H1 (cell line): ENCODE measurements at regions not wholly inside any gene's neighbourhood (a gene's known extent, or its start where the extent isn't known, plus 50 kb on each side); places are given as distances from the start of the nearest gene placed in this dataset.

Experiments used
- CTCF ChIA-PET: fragments of 300-600 bp; sonication (Branson Sonifier 250); formaldehyde crosslinking; loops from one replicate; lab custom pipeline; 2021; ENCODE audit not compliant: partially characterized antibody; lab: Charles Lee
- POLR2A ChIA-PET: fragments of 300-600 bp; sonication (Branson Sonifier 250); formaldehyde crosslinking; loops from one replicate; lab custom pipeline; 2021; ENCODE audit warnings: inconsistent platforms; ENCODE audit not compliant: partially characterized antibody; lab: Charles Lee
- DNase-seq, 2 experiments: peaks; one replicate each; pipeline versions ENCODE4 v3.0.0 to v3.0.0-alpha.2; 2010 to 2022; ENCODE audit warnings: low spot score in 2 of 2, low read depth in 1 of 2, mixed read lengths in 1 of 2
- FAIRE-seq: peaks from 2 replicates; lab custom pipeline; 2011; peaks lifted over from hg19 to GRCh38; lab: Jason Lieb, UNC
- H2AFZ ChIP-seq: 2 replicates; pipeline ENCODE4 v1.8.1; 2012; ENCODE audit warnings: low read length, inconsistent platforms
- H2AK5ac ChIP-seq: 2 replicates; pipeline ENCODE4 v1.6.1; 2013; ENCODE audit warnings: low read depth, low read length
- H2BK120ac ChIP-seq: replicated peaks from 2 replicates; pipeline ENCODE3; 2013; ENCODE audit warnings: low read depth, low read length, inconsistent platforms
- H2BK12ac ChIP-seq: 2 replicates; pipeline ENCODE4 v1.6.1; 2013; ENCODE audit warnings: low read depth, low read length
- H2BK15ac ChIP-seq: 2 replicates; pipeline ENCODE4 v1.6.1; 2013; ENCODE audit warnings: low read length
- H2BK20ac ChIP-seq: 2 replicates; pipeline ENCODE4 v1.6.1; 2013; ENCODE audit warnings: low read length
- H2BK5ac ChIP-seq: 2 replicates; pipeline ENCODE4 v1.6.1; 2013; ENCODE audit warnings: low read depth, low read length
- H3K14ac ChIP-seq: 2 replicates; pipeline ENCODE4 v1.6.1; 2013; ENCODE audit warnings: inconsistent platforms; ENCODE audit not compliant: insufficient read length
- H3K18ac ChIP-seq: 2 replicates; pipeline ENCODE4 v1.6.1; 2013; ENCODE audit warnings: low read length; ENCODE audit errors: extremely low read depth
- H3K23ac ChIP-seq: 2 replicates; pipeline ENCODE4 v1.6.1; 2013; ENCODE audit warnings: inconsistent platforms; ENCODE audit not compliant: insufficient read length
- H3K23me2 ChIP-seq: 2 replicates; pipeline ENCODE4 v1.6.1; 2013; ENCODE audit warnings: low read depth, low read length
- H3K27ac ChIP-seq: 2 replicates; pipeline ENCODE4 v1.6.1; 2011; ENCODE audit warnings: low read depth, low read length, inconsistent platforms
- H3K27me3 ChIP-seq, 4 experiments: replicated peaks in 1 of 4; 1 replicate in 1 of 4; 2 replicates in 3 of 4; pipeline versions ENCODE4 v1.6.1 to v1.8.1; 2011 to 2013; ENCODE audit warnings: low read length in 3 of 4, mild to moderate bottlenecking in 3 of 4, inconsistent platforms in 2 of 4, mixed read lengths in 2 of 4, moderate library complexity in 1 of 4; ENCODE audit not compliant: control insufficient read depth in 3 of 4, insufficient read depth in 3 of 4; ENCODE audit errors: extremely low read depth in 1 of 4
- H3K36me3 ChIP-seq, 4 experiments: 2 replicates each; pipeline versions ENCODE4 v1.6.1 to v1.8.1; 2011 to 2013; ENCODE audit warnings: mild to moderate bottlenecking in 4 of 4, low read length in 3 of 4, moderate library complexity in 2 of 4, control low read depth in 1 of 4, inconsistent platforms in 1 of 4; ENCODE audit not compliant: insufficient read depth in 4 of 4, control insufficient read depth in 2 of 4
- H3K4ac ChIP-seq: replicated peaks from 2 replicates; pipeline ENCODE3; 2013; ENCODE audit warnings: low read length, low read depth, mixed read lengths, inconsistent platforms; ENCODE audit not compliant: insufficient read length
- H3K4me1 ChIP-seq, 4 experiments: replicated peaks in 1 of 4; 1 replicate in 1 of 4; 2 replicates in 3 of 4; pipeline versions ENCODE4 v1.6.1 to v1.8.1; 2011 to 2013; ENCODE audit warnings: low read length in 3 of 4, inconsistent platforms in 2 of 4, mixed read lengths in 1 of 4; ENCODE audit not compliant: insufficient read depth in 4 of 4, control insufficient read depth in 3 of 4
- H3K4me2 ChIP-seq, 2 experiments: 2 replicates each; pipeline versions ENCODE4 v1.6.1 to v1.8.1; 2011 to 2013; ENCODE audit warnings: low read depth in 2 of 2, low read length in 2 of 2, control low read depth in 1 of 2, inconsistent platforms in 1 of 2, mild to moderate bottlenecking in 1 of 2; ENCODE audit not compliant: insufficient read depth in 1 of 2
- H3K4me3 ChIP-seq, 4 experiments: fragments of 200-600, 300-600 bp in 1 of 4; sonication (generic), shearing (Covaris generic), sonication (Bioruptor Twin) in 1 of 4; 2 replicates each; pipeline versions ENCODE4 v1.5.1 to v1.8.1; 2011 to 2016; ENCODE audit warnings: low read length in 4 of 4, low read depth in 3 of 4, control low read depth in 2 of 4, inconsistent platforms in 2 of 4, mild to moderate bottlenecking in 2 of 4, mixed read lengths in 1 of 4, moderate library complexity in 1 of 4; ENCODE audit not compliant: insufficient read depth in 2 of 4; ENCODE audit errors: extremely low read depth in 1 of 4
- H3K56ac ChIP-seq: replicated peaks from 2 replicates; pipeline ENCODE3; 2013; ENCODE audit warnings: low read depth, mild to moderate bottlenecking, mixed read lengths, low read length, inconsistent platforms; ENCODE audit not compliant: insufficient read length
- H3K79me1 ChIP-seq: 2 replicates; pipeline ENCODE4 v1.6.1; 2013; ENCODE audit warnings: low read depth, low read length, control low read depth
- H3K79me2 ChIP-seq, 2 experiments: 2 replicates each; pipeline versions ENCODE4 v1.6.1 to v1.8.1; 2012 to 2013; ENCODE audit warnings: low read length in 2 of 2, mild to moderate bottlenecking in 2 of 2, inconsistent platforms in 1 of 2; ENCODE audit not compliant: insufficient read depth in 2 of 2, control insufficient read depth in 1 of 2
- H3K9ac ChIP-seq, 4 experiments: replicated peaks in 1 of 4; 1 replicate in 1 of 4; 2 replicates in 3 of 4; pipeline versions ENCODE4 v1.6.1 to v1.8.1; 2011 to 2013; ENCODE audit warnings: low read depth in 3 of 4, low read length in 3 of 4, control low read depth in 2 of 4, mild to moderate bottlenecking in 2 of 4, moderate library complexity in 2 of 4, inconsistent platforms in 1 of 4; ENCODE audit errors: extremely low read depth in 1 of 4
- H3K9me3 ChIP-seq, 2 experiments: 2 replicates each; pipeline versions ENCODE4 v1.6.1 to v1.8.1; 2012 to 2013; ENCODE audit warnings: mild to moderate bottlenecking in 2 of 2, moderate library complexity in 2 of 2, control low read depth in 1 of 2, inconsistent platforms in 1 of 2, low read depth in 1 of 2, low read length in 1 of 2, mixed read lengths in 1 of 2; ENCODE audit not compliant: insufficient read depth in 2 of 2
- H4K20me1 ChIP-seq, 2 experiments: replicated peaks in 1 of 2; 2 replicates each; pipeline versions ENCODE3 to v1.8.1; 2011 to 2013; ENCODE audit warnings: inconsistent platforms in 2 of 2, low read length in 2 of 2, mild to moderate bottlenecking in 1 of 2; ENCODE audit not compliant: insufficient read depth in 2 of 2, control insufficient read depth in 1 of 2
- H4K5ac ChIP-seq: 2 replicates; pipeline ENCODE4 v1.6.1; 2013; ENCODE audit warnings: low read length, low read depth, mixed read lengths, inconsistent platforms; ENCODE audit not compliant: insufficient read length
- H4K8ac ChIP-seq: 2 replicates; pipeline ENCODE4 v1.8.0; 2013; ENCODE audit warnings: mild to moderate bottlenecking, moderate library complexity, low read length, inconsistent platforms; ENCODE audit not compliant: insufficient read depth; ENCODE audit errors: extremely low read depth
- H4K91ac ChIP-seq: replicated peaks from 2 replicates; pipeline ENCODE3; 2013; ENCODE audit warnings: low read length, mixed read lengths, inconsistent platforms; ENCODE audit not compliant: insufficient read length
- ATF2 ChIP-seq: IDR thresholded peaks from 2 replicates; pipeline ENCODE4 v1.6.1; 2012; ENCODE audit warnings: low read length, inconsistent platforms
- CBX5 ChIP-seq: fragments of 300-800, 300-1000 bp; sonication (generic); IDR thresholded peaks from 2 replicates; pipeline ENCODE4 v1.7.1; 2016; ENCODE audit warnings: antibody characterized with exemption, low read length, low read depth
- EP300 ChIP-seq, 2 experiments: IDR thresholded peaks; 1 replicate in 1 of 2; 2 replicates in 1 of 2; pipeline ENCODE4 v1.6.1; 2011 to 2012; ENCODE audit warnings: low read depth in 2 of 2, low read length in 2 of 2, mild to moderate bottlenecking in 2 of 2, borderline replicate concordance in 1 of 2, inconsistent platforms in 1 of 2, moderate library complexity in 1 of 2
- JUN ChIP-seq: IDR thresholded peaks from 2 replicates; pipeline ENCODE4 v1.6.1; 2011; ENCODE audit warnings: low read depth, mild to moderate bottlenecking, improper control_type of control experiment, low read length
- PHF8 ChIP-seq: fragments of 200-600 bp; sonication (generic); conservative IDR thresholded peaks from 2 replicates; pipeline ENCODE4 v1.7.1; 2012; ENCODE audit warnings: low read depth, mild to moderate bottlenecking, inconsistent platforms, low read length, moderate library complexity
- SP2 ChIP-seq: IDR thresholded peaks from 2 replicates; pipeline ENCODE4 v1.6.1; 2012; ENCODE audit warnings: mild to moderate bottlenecking, low read length, inconsistent platforms
- TEAD4 ChIP-seq: IDR thresholded peaks from 2 replicates; pipeline ENCODE4 v1.6.1; 2012; ENCODE audit warnings: low read depth, low read length, inconsistent platforms, mixed read lengths
- ZNF274 ChIP-seq: IDR thresholded peaks from 2 replicates; pipeline ENCODE4 v1.7.0; 2012; ENCODE audit warnings: low read length, borderline replicate concordance; ENCODE audit errors: extremely low read depth
- WGBS, 2 experiments: shearing (Covaris generic) in 1 of 2; methylation state at CpG; one replicate each; pipeline versions ENCODE4 v1.1.6 to v1.1.7; 2013 to 2015; ENCODE audit warnings: low lambda C conversion rate in 2 of 2, mixed read lengths in 2 of 2, inconsistent platforms in 1 of 2, low coverage in 1 of 2, missing lambda C conversion rate in 1 of 2; ENCODE audit not compliant: insufficient replicate concordance in 2 of 2, insufficient coverage in 1 of 2, insufficient read length in 1 of 2; ENCODE audit errors: extremely low coverage in 1 of 2, missing lambda C conversion rate in 1 of 2; 5-methylcytosine and 5-hydroxymethylcytosine counted together

- TF ChIP-seq TEAD4 (no peak), EP300 (IDR thresholded peaks at IDR 0.05; ENCODE audit: borderline replicate concordance in 1 of 2, low read depth in 2 of 2, low read length in 2 of 2) (no peak), SP2 (no peak), ZNF274 (no peak), JUN (no peak), CBX5 (no peak), PHF8 (no peak), ATF2 (no peak)
- no peaks in the 10 kb centered on the region for H3K79me2 ChIP-seq
- no peak overlapping the region for H2BK20ac ChIP-seq
- H2AK5ac ChIP-seq: no peak overlapping the region
- H2BK12ac ChIP-seq: no peak overlapping the region
- no peaks in the 10 kb centered on the region for H4K20me1 ChIP-seq
- H3K4me2 ChIP-seq: no peak overlapping the region
- no peak overlapping the region for H2BK15ac ChIP-seq
- no peaks in the 10 kb centered on the region for H3K36me3 ChIP-seq
- H3K23me2 ChIP-seq: 0 out of 2 replicates have a peak, but pooled peaks cover 2% of the 10 kb centered on the region
- no peak overlapping the region for H3K4me3 ChIP-seq
- no peak overlapping the region for H3K4ac ChIP-seq
- H4K91ac ChIP-seq: no peak overlapping the region
- H3K27me3 ChIP-seq: no peaks in the 10 kb centered on the region
- no peak overlapping the region for H4K5ac ChIP-seq
- no peak for FAIRE-seq
- H3K23ac ChIP-seq: no peak overlapping the region
- ChIA-PET CTCF (no interaction called here), POLR2A (no interaction called here)
- no peak overlapping the region for H3K27ac ChIP-seq
- no peak overlapping the region for H2BK120ac ChIP-seq
- no peak for DNase-seq
- no peaks in the 10 kb centered on the region for H3K4me1 ChIP-seq
- no peak overlapping the region for H3K18ac ChIP-seq
- H2BK5ac ChIP-seq: no peak overlapping the region
- no peak overlapping the region for H3K56ac ChIP-seq
- H3K9ac ChIP-seq: no peak overlapping the region
- no peaks in the 10 kb centered on the region for H3K79me1 ChIP-seq
- H3K9me3 ChIP-seq: no peaks in the 10 kb centered on the region
- H4K8ac ChIP-seq: no peak overlapping the region
- 82% methylated on average over 4 of the region's 4 CpGs; no CpG with 5 or more reads in 1 of the 2 experiments for WGBS, 2 experiments
- H2AFZ ChIP-seq: no peak overlapping the region
- H3K14ac ChIP-seq: no peak overlapping the region
Observed at GRCh38 chr6:93677264-93677965, 258.1 kb upstream of the EPHA7 start.
